A549 (cell line): ENCODE measurements at regions not wholly inside any gene's neighbourhood (a gene's known extent, or its start where the extent isn't known, plus 50 kb on each side); places are given as distances from the start of the nearest gene placed in this dataset.

ENCODE experiments used
- CBX2 ChIP-seq: fragments of 200-600 bp; sonication (generic); IDR thresholded peaks from 2 replicates; pipeline ENCODE4 v1.6.1; 2016; ENCODE audit warnings: low read depth, mild to moderate bottlenecking, borderline replicate concordance
- CEBPB ChIP-seq, 2 experiments: fragments of >200 bp in 1 of 2; sonication (Bioruptor Twin) in 1 of 2; formaldehyde crosslinking in 1 of 2; IDR thresholded peaks; 2 replicates each; pipeline ENCODE4 v1.6.1; 2012 to 2016
- CTCF ChIP-seq: fragments of >200 bp; sonication (Bioruptor Twin); formaldehyde crosslinking; IDR thresholded peaks from 3 replicates; pipeline ENCODE4 v1.5.1; 2016
- EP300 ChIP-seq, 2 experiments: fragments of >200 bp; sonication (Bioruptor Twin); formaldehyde crosslinking; IDR thresholded peaks; 2 replicates in 1 of 2; 3 replicates in 1 of 2; pipeline ENCODE4 v1.6.1; 2016 to 2017
- ESRRA ChIP-seq: fragments of 150-350 bp; IDR thresholded peaks from 2 replicates; pipeline ENCODE4 v1.6.1; 2014; ENCODE audit warnings: mild to moderate bottlenecking, low read length, borderline replicate concordance
- JUNB ChIP-seq: fragments of >200 bp; sonication (Bioruptor Twin); formaldehyde crosslinking; IDR thresholded peaks from 2 replicates; pipeline ENCODE4 v1.6.1; 2016
- NFE2L2 ChIP-seq: fragments of 150-350 bp; conservative IDR thresholded peaks from 2 replicates; pipeline ENCODE4 v1.6.1; 2014; ENCODE audit warnings: low read length
- POLR2A ChIP-seq: IDR thresholded peaks from 2 replicates; pipeline ENCODE4 v1.6.1; 2012; ENCODE audit warnings: mild to moderate bottlenecking, low read length
- RAD21 ChIP-seq, 2 experiments: fragments of >200 bp in 1 of 2; sonication (Bioruptor Twin) in 1 of 2; formaldehyde crosslinking in 1 of 2; IDR thresholded peaks in 1 of 2; conservative IDR thresholded peaks in 1 of 2; 2 replicates in 1 of 2; 3 replicates in 1 of 2; pipeline ENCODE4 v1.6.1; 2012 to 2018; ENCODE audit warnings: inconsistent platforms in 1 of 2
- TP53 ChIP-seq: fragments of 250-450 bp; sonication (Bioruptor Pico); IDR thresholded peaks from 2 replicates; pipeline ENCODE4 v1.5.0; 2021; ENCODE audit warnings: mild to moderate bottlenecking, moderate library complexity
- TF ChIP-seq, protein P1 (sequence below): IDR thresholded peaks from 2 replicates; pipeline ENCODE4 v1.6.1; 2012; ENCODE audit warnings: low read depth, borderline replicate concordance
- TF ChIP-seq, protein P2 (sequence below): IDR thresholded peaks from 2 replicates; pipeline ENCODE4 v1.6.1; 2012

GRCh38 chr2:64218137-64218802, 74.0 kb upstream of the PELI1 start:
- no peak for TF ChIP-seq POLR2A
- no peak for TF ChIP-seq EP300 (IDR thresholded peaks at IDR 0.05)
- TF ChIP-seq, protein P1, sequence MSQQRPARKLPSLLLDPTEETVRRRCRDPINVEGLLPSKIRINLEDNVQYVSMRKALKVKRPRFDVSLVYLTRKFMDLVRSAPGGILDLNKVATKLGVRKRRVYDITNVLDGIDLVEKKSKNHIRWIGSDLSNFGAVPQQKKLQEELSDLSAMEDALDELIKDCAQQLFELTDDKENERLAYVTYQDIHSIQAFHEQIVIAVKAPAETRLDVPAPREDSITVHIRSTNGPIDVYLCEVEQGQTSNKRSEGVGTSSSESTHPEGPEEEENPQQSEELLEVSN, result no peak
- TF ChIP-seq ESRRA, result no peak
- TF ChIP-seq JUNB, result no peak
- TF ChIP-seq CBX2, result no peak
- TF ChIP-seq TP53 (CRISPR knock-in tag), result no peak
- no peak for TF ChIP-seq CTCF
- no peak for TF ChIP-seq NFE2L2
- no peak for TF ChIP-seq CEBPB (IDR thresholded peaks at IDR 0.05)
- TF ChIP-seq, protein P2, sequence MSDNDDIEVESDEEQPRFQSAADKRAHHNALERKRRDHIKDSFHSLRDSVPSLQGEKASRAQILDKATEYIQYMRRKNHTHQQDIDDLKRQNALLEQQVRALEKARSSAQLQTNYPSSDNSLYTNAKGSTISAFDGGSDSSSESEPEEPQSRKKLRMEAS, result no peak
- no peak for TF ChIP-seq RAD21 (conservative IDR thresholded peaks at IDR 0.05 in 1 of 2, IDR thresholded peaks at IDR 0.05 in 1 of 2)
